GM13976 (cell line): ENCODE measurements at regions not wholly inside any gene's neighbourhood (a gene's known extent, or its start where the extent isn't known, plus 50 kb on each side); places are given as distances from the start of the nearest gene placed in this dataset.
"Not testable (repeated sequence)": the region's sequence is repeated elsewhere in the genome, so short reads cannot be mapped to it uniquely, and the experiment has no call there.

Experiments used
- DNase-seq: peaks from one replicate; pipeline ENCODE4 v3.0.0; 2012; ENCODE audit warnings: low spot score
- in situ Hi-C: fragments of 300-500 bp; cut with MboI; formaldehyde crosslinking; loops from one replicate; pipeline ENCODE4 v1.12.0; 2022; ENCODE audit warnings: low sequenced_read_pairs, mixed read lengths, inconsistent platforms; ENCODE audit not compliant: unreplicated experiment
- TF ChIP-seq, protein P1 (sequence below): IDR thresholded peaks from 2 replicates; pipeline ENCODE4 v1.5.1; 2012; ENCODE audit warnings: borderline replicate concordance, mild to moderate bottlenecking; ENCODE audit not compliant: insufficient read depth; ENCODE audit errors: extremely low read depth, missing control alignments, control extremely low read depth

DNA sequence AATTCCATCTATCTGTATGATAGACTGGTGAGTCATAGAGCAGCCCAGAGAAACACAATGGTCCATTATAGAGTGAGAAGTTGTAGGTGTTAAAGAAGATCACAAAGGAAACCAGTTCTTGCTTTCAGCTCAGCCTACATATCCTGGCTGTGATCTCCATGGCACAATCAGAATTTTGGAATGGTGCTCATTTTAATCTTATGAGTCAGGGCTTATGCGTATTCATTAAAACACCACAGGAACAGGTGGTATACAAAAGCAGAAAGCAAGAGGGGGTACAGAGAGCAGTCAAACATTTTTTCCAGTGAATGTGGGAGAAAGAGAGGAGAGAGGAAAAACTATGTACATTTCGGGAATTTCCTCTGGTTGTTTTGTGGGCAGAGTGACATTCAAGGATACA lies 126.9 kb downstream of the MFAP3L start:
- in situ Hi-C loops = no loop called here
- DNase-seq = no peak
- TF ChIP-seq, protein P1, sequence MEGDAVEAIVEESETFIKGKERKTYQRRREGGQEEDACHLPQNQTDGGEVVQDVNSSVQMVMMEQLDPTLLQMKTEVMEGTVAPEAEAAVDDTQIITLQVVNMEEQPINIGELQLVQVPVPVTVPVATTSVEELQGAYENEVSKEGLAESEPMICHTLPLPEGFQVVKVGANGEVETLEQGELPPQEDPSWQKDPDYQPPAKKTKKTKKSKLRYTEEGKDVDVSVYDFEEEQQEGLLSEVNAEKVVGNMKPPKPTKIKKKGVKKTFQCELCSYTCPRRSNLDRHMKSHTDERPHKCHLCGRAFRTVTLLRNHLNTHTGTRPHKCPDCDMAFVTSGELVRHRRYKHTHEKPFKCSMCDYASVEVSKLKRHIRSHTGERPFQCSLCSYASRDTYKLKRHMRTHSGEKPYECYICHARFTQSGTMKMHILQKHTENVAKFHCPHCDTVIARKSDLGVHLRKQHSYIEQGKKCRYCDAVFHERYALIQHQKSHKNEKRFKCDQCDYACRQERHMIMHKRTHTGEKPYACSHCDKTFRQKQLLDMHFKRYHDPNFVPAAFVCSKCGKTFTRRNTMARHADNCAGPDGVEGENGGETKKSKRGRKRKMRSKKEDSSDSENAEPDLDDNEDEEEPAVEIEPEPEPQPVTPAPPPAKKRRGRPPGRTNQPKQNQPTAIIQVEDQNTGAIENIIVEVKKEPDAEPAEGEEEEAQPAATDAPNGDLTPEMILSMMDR = no peak

DNA sequence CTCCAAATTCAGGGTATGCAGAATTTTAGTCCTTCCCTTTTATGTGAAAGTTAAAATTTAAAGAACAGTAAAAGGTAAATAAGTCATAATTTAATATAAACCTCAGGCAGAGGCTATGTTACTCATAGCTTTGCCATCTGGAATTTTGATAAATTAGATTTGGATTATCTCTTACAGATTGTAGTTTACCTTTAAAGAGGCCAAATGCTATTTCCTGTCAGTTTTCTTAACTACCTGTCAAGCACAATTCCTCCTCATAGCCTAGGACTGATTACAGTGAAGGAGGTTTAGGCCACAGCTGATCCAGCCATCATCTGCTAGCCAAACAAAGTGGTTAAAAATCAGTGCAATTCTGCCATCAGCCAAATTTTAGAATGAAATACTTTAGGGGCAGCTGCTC lies 128.1 kb downstream of the MFAP3L start:
- TF ChIP-seq, protein P1 = no peak

DNA sequence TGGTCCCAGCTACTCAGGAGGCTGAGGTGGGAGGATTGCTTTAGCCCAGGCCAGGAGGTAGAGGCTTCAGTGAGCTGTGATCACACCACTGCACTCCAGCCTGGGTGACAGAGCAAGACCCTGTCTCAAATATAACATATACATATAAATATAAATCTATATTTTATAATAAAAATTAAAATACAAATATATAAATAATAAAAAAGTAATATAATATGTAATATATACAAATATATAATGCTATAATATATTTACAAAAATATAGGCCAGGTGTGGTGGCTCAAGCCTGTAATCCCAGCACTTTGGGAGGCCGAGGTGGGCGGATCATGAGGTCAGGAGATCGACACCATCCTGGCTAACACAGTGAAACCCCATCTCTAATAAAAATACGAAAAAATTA lies 131.4 kb downstream of the MFAP3L start:
- in situ Hi-C loops, DNase-seq: not testable (repeated sequence)

More for the DNA sequence above, 128.1 kb downstream of the MFAP3L start:
- in situ Hi-C loops = no loop called here
- DNase-seq = no peak

DNA sequence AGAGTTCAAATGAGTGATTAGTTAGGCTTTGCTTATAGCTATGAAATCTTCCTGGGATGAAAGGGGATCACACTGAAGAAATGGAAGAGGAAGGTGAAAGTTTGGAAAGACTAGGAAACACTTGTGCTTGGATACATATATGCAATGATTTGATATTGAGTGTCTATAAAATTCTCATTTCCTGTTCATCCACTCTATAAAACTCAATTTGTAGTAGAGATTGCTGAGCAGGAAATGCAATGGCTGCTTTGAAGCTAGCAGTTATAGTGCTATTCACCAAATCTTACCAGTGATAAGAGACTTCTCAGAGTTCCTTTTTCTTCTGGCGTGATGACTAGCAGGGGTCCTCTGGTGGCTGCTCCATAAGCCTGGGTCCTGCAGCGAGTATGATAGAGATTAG lies 128.1 kb upstream of the HPF1 start:
- no peak for DNase-seq
- TF ChIP-seq, protein P1 = no peak
- in situ Hi-C loops = no loop called here

DNA sequence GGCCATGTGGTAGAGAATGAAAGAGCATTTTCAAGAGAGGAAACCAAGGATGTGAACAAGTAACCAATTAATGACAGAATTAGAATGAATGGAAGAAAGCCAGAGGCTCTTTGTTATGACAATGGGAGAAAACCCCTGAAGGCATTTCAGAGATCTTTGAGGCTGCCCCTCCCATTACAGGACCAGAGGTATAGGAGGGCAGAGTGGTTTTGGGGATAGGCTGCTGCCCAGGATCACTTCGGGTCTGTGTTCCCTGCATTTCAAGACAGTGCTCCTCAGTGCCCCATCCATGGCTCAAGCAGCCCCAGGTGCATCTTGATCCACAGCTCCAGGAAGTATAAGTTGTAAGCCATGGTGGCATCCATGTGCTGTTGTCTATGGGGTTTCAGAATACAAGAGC lies 124.0 kb upstream of the HPF1 start:
- DNase-seq = no peak
- TF ChIP-seq, protein P1 = no peak
- in situ Hi-C loops = no loop called here

DNA sequence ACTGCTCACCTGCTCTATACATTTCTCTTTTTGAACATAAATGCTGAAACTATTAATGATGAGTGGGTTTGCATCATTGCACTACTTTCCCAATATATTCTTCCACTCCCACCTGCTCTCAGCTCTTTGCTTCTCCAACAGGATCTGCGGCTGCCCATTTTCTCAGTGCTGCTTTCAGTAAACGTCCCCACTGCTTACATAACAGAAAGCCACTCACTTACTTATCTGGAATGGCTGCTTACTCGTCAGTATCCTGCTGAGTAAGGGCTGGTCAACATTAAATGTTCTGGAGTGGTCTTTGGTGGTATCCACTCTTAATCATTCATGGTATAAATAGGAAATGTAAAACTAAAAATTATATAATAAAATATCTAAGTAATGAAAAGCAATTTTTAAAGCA lies 112.8 kb upstream of the HPF1 start:
- TF ChIP-seq, protein P1 = no peak
- in situ Hi-C loops = no loop called here
- no peak for DNase-seq

DNA sequence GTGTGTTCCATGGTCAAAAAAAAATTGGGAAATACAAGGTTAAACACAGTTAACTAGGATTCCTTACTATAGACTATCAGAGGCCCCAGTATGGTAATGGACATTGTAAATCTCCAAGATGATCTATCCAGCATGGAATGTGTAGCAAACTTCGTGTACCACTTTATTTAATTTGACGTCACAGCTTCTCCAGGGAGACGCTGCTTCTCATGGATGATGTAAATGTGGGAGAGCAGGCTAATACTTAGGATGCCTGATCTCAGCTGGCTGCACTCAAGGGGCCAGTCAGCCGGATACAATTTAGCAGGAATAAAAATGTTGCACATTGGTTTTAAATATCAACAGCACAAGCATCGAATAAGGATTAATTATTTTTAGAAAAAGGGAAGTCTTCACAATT lies 111.7 kb upstream of the HPF1 start:
- in situ Hi-C loops = no loop called here
- TF ChIP-seq, protein P1 = no peak
- no peak for DNase-seq
